HCT116 (cell line): ENCODE measurements at regions not wholly inside any gene's neighbourhood (a gene's known extent, or its start where the extent isn't known, plus 50 kb on each side); places are given as distances from the start of the nearest gene placed in this dataset.

Experiments
- CTCF ChIP-seq, 3 experiments: fragments of 200-600 bp in 1 of 3; sonication (generic) in 1 of 3; IDR thresholded peaks in 2 of 3; conservative IDR thresholded peaks in 1 of 3; 2 replicates each; pipeline ENCODE4 v1.5.1; 2012 to 2017; ENCODE audit warnings: low read depth in 2 of 3, low read length in 2 of 3, antibody characterized with exemption in 1 of 3, borderline replicate concordance in 1 of 3, control low read depth in 1 of 3, mild to moderate bottlenecking in 1 of 3, mixed read lengths in 1 of 3, mixed run types in 1 of 3, moderate library complexity in 1 of 3; ENCODE audit not compliant: insufficient read depth in 1 of 3
- SP1 ChIP-seq: IDR thresholded peaks from 2 replicates; pipeline ENCODE4 v1.6.1; 2012; ENCODE audit warnings: low read depth

DNA sequence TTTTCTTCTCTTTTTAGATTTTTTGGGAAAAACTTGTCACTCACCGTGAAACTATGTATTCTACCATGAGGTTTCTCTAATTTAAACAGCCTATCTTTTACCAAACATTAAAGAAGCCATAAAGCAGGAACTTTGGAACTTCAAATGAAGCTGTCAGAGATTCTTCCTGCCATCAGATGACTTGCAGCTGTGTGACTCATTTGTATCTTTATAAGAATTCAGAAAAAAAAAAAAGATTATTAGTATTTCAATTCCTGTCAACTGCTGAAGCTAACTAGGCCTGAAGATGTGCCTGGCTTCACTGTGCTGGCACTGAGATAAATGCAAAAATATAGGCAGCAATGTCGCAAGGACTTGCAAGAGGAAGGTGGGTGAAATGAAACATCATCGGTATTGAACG lies 1399.1 kb upstream of the PIK3C3 start:
- TF ChIP-seq CTCF (IDR thresholded peaks at IDR 0.05 in 2 of 3, conservative IDR thresholded peaks at IDR 0.05 in 1 of 3; ENCODE audit: borderline replicate concordance in 1 of 3, insufficient read depth in 1 of 3, low read depth in 2 of 3, low read length in 2 of 3) (no peak), SP1 (no peak)
